GM13977 (cell line): ENCODE measurements at regions not wholly inside any gene's neighbourhood (a gene's known extent, or its start where the extent isn't known, plus 50 kb on each side); places are given as distances from the start of the nearest gene placed in this dataset.

Experiments used
- DNase-seq: peaks from one replicate; pipeline ENCODE4 v3.0.0; 2012; ENCODE audit warnings: low spot score
- in situ Hi-C: fragments of 300-500 bp; cut with MboI; formaldehyde crosslinking; loops from one replicate; pipeline ENCODE4 v1.12.0; 2022; ENCODE audit warnings: low sequenced_read_pairs, low pct_unique_long_range_greater_than_20kb, mixed read lengths, inconsistent platforms; ENCODE audit not compliant: unreplicated experiment
- TF ChIP-seq, protein P1 (sequence below): IDR thresholded peaks from 2 replicates; pipeline ENCODE4 v1.5.1; 2012; ENCODE audit warnings: mild to moderate bottlenecking, control low read depth; ENCODE audit not compliant: insufficient read depth; ENCODE audit errors: extremely low read depth, missing control alignments

DNA sequence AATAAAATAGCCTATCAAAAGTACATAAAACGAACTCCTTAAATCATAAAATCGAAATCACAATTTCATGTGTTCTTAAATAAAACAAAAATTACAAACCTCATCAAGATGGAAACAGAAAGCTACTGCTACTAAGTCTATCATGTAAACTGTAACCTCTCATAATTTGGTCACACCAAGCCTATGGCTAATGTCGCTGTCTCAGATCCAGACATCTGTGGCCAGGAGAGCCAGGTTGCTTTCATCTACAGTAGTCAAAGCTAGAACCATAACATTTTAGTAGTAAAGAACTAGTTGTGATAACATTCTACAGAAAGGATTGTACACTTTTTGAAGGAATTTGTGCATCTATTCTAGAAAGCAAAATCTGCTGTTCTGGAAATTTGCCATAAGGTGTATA is 197.4 kb upstream of the MBNL1 start:
- TF ChIP-seq, protein P1, sequence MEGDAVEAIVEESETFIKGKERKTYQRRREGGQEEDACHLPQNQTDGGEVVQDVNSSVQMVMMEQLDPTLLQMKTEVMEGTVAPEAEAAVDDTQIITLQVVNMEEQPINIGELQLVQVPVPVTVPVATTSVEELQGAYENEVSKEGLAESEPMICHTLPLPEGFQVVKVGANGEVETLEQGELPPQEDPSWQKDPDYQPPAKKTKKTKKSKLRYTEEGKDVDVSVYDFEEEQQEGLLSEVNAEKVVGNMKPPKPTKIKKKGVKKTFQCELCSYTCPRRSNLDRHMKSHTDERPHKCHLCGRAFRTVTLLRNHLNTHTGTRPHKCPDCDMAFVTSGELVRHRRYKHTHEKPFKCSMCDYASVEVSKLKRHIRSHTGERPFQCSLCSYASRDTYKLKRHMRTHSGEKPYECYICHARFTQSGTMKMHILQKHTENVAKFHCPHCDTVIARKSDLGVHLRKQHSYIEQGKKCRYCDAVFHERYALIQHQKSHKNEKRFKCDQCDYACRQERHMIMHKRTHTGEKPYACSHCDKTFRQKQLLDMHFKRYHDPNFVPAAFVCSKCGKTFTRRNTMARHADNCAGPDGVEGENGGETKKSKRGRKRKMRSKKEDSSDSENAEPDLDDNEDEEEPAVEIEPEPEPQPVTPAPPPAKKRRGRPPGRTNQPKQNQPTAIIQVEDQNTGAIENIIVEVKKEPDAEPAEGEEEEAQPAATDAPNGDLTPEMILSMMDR: no peak
- in situ Hi-C loops: no loop called here
- DNase-seq: no peak

DNA sequence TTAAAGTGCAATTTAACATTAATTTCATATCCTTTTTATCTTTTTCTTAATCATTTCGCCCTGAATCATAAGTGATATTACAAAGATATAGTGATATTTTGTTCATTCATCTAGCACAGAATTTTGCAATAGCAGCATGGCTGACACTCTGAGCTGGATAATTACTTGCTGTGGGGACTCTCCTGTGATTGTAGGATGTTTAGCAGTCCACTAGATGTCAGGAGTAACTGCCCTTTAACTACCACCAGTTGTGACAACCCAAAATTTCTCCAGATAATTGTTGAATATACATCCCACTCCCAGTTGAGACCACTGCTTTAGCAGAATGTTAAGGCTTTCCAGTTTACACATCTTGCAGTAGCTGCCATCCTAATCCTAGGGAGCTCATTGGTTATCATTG is 196.8 kb upstream of the MBNL1 start:
- peak; percentile 35 for DNase-seq
- TF ChIP-seq, protein P1: peak; percentile 40
- in situ Hi-C loops: no loop called here

DNA sequence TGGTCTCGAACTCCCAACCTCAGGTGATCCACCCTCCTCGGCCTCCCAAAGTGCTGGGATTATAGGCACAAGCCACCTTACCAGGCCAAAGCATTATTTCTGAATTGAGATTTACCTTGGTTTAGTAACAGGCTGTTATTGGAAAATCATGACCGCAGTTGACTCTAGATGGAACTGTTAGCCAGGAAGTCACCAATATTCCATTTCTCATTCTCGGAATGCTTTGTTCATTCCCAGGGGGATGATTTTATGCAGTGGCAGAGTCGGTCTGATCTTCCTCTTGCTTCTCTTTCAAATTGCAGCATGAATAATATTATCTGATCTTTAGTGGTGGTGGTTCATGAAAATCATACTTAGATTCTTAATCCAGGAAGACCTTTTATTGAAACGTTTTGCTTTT is 195.5 kb upstream of the MBNL1 start:
- no peak for DNase-seq
- TF ChIP-seq, protein P1: no peak
- in situ Hi-C loops: no loop called here

DNA sequence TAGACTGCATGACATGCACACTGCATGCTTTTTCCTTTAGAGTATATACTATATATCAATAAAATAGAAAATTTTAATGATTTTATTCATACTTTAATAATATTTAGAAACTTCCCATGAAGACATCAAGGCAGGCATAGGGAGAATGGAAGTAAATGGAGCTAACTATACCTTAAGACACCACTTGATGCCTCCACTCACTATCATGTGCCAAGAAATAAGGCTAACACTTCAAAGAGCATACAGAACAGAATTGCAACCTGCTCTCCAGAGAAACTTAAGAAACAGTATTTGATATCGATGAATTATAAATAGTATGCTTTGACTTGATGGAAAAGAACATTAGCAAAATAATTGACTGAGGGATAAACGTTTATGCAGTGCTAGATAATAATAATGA is 192.6 kb upstream of the MBNL1 start:
- TF ChIP-seq, protein P1: peak; percentile 11
- no peak for DNase-seq
- in situ Hi-C loops: no loop called here

DNA sequence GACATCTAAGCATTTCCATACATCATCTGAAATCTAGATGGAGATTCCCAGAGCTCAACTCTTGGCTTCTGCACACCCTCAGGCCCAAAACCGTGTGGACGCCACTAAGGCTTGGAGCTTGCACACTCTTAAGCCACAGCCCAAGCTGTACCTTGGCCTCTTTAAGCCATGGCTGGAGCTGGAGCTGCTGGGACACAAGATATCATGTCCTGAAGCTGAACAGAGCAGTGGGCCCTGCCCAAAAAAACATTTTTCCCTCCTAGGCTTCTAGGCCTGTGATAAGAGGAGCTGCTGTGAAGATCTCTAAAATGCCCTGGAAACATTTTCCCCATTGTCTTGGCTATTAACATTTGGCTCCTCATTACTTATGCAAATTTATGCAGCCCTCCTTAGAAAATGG is 188.7 kb upstream of the MBNL1 start:
- TF ChIP-seq, protein P1: no peak
- in situ Hi-C loops: no loop called here
- no peak for DNase-seq

DNA sequence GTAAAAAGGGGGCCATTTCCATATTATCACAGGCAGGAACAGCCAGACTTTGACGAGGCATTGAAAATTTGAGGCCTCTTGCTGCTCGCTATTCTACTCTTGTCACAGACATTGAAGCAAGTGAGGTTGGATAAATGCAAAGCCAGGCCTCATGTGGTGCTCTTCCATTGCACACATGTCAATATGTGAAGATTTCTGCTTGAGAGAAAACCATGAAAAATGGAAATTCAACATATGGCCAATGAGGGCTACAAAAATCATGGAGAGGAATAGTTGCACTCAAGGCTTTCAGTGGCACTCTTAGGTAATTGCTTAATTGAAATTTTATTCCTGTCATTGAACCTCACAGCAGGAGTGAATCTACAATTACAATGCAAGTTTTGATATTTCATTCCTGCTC is 185.6 kb upstream of the MBNL1 start:
- TF ChIP-seq, protein P1: no peak
- in situ Hi-C loops: no loop called here
- DNase-seq: no peak
